NCI-H748 (cell line): ENCODE measurements at regions not wholly inside any gene's neighbourhood (a gene's known extent, or its start where the extent isn't known, plus 50 kb on each side); places are given as distances from the start of the nearest gene placed in this dataset.
A peak's percentile ranks its signal among the peaks of the same experiment; 100 is the strongest.
"Not testable (repeated sequence)": the region's sequence is repeated elsewhere in the genome, so short reads cannot be mapped to it uniquely, and the experiment has no call there.

Source experiments
- DNase-seq: peaks from one replicate; lab custom pipeline; 2025; ENCODE audit not compliant: unreplicated experiment; lab: John Stamatoyannopoulos, UW

DNA sequence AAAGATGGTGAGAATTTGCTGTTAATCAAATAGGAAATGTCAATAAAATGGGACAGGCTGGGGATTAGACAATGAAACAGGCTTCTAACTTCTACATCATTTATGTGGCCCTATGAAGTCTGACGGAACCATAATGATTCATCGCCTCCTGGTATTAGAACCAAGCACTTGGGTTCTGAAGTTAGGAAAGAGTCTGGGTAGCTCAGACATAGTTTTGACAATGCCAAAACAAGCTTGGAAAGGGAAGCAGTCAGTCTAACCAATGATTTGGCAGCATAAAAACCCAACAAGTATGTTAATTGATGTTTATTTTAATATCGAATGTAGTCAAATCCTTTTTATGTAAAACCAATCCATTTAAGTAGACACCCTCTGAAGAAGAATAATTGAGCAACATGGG lies 160.8 kb upstream of the RSPO3 start:
- DNase-seq: no peak

DNA sequence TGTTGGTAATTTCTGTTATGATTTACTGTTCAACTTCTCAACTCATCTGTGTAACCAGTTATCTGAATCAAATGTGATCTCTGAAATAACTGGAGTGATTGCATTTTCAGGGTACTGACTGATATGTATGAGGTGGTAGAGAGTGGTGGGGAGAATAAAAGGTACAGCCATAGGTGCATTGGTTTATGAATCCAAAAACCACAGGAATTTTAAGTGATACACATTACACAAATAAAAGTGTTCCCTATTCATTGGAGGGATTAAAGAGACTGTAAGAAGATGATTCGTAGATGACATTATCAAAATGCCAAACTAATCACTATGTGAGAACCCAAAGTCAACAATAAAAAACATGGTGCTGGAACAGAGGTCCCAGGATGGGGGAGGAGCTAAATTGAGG lies 158.7 kb upstream of the RSPO3 start:
- no peak for DNase-seq

DNA sequence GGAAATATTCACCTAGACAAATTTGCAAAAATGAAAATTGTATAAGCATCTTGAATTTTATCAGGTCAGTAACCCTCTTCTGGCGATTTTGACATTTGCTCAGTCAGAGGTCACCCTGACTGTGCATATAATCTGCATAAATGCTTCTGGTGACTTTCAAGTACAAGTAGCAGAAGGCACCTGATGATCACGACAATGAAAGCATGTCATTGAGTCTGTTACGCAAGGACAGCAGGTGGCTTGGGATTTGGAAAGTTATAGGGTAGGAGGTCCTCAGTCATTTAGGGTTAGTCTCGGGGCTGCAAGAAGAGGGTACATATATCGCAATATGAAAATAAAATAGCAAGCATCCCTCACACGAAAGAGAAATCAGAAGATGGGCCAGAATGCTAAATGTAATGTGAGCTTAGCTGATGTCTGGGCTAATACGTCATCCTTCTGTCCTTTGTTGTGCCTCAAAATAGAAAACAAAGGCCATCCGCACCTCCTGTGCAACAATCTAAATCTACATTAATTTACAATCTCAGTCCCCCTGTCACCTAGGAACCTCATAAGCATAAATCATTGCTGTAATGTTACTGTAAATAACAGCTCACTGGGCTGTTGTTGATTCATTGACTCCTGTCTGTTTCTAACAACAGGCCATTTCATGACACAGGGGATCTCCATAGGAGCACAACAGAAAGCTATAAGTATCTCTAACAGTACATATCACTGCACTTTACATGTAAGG lies 155.2 kb upstream of the RSPO3 start:
- peak; percentile 49 for DNase-seq

DNA sequence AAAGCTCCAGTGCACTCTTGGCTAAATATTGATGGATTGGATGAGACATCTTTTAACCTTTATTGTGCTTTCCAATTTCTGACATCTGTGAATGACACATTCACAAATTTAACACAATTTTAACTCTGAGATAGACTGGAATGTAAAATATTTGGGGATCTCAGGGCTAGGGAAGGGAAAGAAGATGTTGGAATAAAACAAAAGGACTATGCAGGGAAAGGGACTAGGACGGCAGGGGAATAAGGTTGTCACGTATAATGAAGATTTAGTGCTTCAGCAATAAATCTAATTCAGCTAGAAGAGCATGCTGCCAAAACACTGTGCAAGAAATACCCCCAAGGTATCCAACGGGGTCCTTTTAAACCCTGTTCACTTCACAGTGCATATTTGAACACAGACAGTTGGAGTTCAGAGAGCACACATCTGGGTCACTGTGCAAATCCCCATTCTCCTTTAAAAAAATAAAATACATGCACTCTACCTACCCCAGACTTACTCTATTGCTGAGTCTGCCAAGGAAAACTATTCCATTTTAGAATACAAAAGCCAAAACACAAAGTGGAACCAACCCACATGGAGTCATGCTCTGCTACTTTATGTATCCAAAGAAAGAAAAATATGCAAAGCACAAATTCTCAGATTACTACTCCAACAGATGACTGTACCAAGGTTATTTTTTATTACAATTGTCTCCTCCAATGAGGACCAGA lies 151.0 kb upstream of the RSPO3 start:
- DNase-seq: no peak

DNA sequence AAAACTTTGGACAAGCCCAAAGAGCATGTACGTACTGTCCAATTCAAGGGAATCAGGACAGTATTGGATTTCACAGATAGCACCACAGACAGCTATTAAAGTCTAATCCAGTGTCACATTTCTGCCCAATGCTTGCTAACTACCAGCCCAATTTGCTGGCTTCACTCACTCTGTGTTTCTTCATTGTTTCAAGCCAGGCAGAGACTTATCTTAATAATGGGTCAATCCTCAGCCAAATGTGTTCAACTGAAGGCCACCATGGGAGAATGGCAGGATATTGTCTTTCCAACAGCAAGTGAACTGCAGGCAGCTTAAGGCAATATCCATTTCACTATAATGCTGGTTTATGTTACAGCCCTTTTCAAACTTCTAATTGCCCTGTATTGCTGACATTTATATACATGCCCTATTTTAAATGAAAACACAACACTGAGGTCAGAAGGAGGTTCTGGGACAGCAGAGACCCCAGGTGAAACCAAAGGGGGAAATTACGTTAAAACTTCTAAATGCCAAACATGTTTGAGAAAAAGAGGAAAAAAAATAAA lies 142.1 kb upstream of the RSPO3 start:
- peak; percentile 5 for DNase-seq

DNA sequence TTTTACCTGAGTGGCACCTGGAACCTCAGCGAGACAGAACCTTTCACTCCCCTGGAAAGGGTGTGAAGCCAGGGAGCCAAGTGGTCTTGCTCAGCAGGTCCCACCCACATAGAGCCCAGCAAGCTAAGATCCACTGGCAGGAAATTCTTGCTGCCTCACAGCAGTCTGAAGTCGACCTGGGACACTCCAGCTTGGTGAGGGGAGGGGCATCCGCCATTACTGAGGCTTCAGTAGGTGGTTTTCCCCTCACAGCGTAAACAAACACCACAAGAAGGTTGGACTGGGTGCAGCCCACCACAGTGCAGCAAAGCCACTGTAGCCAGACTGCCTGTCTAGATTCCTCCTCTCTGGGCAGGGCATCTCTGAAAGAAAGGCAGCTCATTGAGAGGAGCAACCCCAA lies 134.7 kb upstream of the RSPO3 start:
- DNase-seq: no peak

DNA sequence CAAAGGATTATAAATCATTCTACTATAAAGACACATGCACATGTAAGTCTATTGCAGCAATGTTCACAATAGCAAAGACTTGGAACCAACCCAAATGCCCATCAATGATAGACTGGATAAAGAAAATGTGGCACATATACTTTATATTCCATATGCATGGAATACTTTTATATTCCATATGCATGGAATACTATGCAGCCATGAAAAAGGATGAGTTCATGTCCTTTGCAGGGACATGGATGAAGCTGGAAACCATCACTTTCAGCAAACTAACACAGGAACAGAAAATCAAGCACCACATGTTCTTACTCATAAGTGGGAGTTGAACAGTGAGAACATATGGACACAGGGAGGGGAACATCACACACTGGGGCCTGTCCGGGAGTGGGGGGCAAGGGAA lies 130.3 kb upstream of the RSPO3 start:
- not testable (repeated sequence) for DNase-seq

DNA sequence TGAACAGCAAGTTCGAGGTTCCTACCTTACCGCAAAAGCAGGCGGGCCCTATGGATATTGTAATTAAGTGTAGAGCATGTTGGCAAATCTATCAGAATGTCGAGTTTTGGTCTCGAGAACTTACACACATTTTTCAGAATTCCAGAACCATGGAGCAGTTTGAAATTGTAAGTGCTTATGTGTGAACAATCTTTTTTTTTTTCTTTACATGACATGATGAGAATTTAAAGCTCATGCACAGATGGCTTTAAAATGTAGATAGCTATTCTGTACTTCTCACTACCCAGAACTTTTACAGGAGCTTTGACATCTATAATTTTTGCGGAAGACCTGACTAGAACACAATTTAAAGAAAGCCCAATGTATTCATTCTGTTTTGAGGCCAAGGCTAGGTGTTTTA lies 117.8 kb upstream of the RSPO3 start:
- DNase-seq: no peak

DNA sequence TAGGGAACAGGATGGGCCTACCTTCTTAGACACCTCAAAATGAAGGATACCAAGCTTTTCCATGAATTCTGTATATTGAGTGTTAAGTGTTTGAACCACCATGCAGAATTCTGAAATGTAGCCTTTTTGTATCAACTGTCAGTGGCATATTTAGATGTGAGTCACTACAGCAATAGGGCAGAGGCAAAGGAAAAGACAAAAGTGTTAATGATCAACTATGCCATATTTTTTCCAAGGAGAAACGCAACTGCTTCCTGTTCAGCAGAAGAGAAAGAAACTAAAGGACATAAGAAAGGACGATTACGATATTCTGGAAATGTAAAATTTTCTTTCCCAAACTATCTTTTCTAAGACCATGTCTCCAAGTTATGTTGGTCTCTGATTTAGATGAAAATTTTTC lies 104.6 kb upstream of the RSPO3 start:
- DNase-seq: no peak

- DNase-seq: no peak
These were observed 102.6 kb upstream of the RSPO3 start for GRCh38 chr6:127015858-127016257.

- no peak for DNase-seq
These were observed 98.6 kb upstream of the RSPO3 start for GRCh38 chr6:127019828-127020227.

DNA sequence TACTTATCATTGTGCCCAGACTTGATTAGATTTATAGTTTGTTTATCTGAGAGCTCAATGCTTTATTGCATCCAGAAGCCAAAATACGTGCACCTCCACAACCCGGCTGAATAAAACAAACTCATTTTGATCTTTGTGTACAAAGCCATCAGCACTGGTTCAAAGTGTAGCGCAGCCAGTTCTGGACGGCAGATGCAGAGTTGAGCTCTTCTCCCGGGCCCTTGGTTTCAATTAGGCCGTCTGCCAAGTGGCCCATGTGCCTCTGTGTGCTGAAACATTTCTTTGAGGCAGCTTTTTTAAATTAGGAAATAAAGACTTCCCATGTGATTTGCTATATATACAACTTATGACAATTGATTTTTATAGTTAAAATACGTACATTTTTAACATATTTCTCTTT lies 96.2 kb upstream of the RSPO3 start:
- DNase-seq: peak; percentile 63

GRCh38 chr6:127023001-127023778 lies 95.3 kb upstream of the RSPO3 start:
- DNase-seq: no peak

DNA sequence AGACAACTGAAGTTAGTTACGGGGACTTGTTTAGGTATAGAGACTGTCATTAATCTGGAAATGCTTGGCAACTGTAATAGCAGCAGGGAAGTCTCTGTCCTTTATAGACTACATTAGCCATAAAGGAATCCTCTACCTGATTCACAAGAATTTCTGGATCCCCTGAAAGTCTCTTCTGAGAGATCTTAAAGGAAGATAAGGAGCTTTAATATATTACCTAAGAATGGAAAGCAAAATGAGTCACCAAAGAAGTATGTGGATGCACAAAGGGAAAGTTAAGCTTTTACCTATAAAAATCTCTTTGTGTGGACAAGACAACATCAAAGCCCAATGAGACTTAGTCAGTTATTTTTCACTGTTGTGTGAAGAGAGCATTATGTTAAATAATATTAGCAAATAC lies 92.2 kb upstream of the RSPO3 start:
- DNase-seq: no peak

DNA sequence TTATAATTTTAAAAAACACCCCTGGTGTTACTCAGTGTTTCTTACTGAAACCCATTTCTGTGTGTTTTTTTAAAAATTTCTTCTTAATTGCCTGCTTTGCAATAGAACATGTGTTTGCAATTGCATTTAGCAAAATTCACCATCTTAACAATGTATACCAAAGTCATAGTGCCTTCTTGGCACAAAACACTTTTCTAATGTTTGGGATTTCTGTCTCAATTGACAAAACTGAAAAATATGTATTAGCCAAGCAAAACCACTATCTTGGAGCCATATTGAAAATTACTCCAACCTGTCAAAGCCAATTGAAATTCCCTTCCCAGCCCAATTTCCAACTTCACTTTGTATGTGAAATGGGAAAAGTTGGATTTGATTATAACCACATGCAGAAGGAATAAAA lies 88.4 kb upstream of the RSPO3 start:
- DNase-seq: no peak

- no peak for DNase-seq
These were observed 87.6 kb upstream of the RSPO3 start for GRCh38 chr6:127030836-127031235.

DNA sequence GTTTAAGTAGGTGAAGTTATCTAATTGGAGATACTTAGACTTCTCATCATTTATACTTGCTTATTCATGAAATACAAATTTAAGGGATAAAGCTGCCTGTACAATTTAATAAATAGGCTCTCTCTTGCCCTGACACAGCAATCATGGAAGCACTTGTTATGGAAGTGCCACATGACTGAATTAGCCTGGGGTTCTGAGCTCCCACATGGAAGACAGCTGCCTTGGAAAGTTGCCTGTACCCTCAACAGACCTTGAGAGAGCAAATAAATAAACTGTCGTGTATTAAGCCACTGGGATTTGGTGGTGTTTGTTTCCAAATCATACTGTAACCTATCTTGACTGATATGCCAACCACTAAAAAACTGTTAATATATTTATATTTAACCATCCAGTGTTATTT lies 87.0 kb upstream of the RSPO3 start:
- DNase-seq: no peak

DNA sequence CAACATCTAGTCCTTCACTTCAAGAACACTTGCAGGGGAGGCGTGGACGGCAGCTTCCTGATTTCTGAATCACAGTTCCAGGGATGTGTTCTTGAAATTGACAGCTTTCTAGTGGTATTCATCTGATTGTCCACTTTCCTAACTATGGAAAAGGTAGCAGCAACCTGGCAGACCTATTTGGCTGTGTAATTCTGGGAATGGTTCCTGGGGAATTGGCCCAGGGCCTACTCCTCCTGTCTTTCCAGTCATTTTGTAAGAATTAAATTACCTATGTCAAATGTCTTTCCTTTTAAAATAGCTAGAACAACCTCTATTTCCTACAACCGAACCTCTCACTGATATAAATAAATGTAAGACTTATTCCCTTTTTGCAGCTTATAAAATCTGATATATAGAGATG lies 85.5 kb upstream of the RSPO3 start:
- no peak for DNase-seq

GRCh38 chr6:127051571-127052260 lies 66.8 kb upstream of the RSPO3 start:
- no peak for DNase-seq

DNA sequence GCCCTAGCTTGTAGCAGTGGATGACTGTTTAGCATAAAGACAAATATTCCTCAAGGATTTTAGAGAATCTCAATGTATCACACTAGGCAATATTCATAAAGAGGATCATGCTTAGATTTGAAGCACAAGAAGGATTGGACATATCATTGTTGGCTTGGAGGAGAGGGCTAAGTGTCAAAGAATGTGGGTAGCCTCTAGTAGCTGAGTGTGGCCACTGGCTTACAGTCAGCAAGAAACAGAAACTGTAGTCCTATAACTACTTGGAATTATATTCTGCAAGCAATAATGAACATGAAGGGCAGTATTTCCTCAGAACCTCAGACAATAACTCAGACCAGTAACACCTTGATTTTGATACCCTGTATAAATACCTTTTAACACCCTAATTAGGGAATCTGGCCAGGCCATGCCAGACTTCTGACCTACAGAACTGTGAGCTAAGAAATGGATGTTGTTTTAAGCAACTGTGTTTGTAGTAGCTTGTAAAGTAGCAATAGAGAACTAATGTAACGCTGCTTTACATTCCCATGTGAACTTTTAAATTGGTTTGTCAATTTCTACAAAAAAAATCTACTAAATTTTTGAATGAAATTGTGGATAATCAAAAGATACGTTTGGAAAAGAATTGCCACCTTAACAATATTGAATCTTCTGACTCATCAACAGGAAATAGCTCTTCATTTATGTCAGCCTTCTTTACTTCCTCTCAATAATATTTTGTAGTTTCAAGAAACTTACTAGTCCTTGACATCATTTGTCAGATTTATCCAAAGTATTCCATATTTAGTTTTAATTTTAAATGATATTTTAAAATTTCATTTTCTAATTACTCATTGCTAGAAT lies 65.2 kb upstream of the RSPO3 start:
- no peak for DNase-seq
